Neural cell (in vitro differentiated cells): ENCODE measurements at regions not wholly inside any gene's neighbourhood (a gene's known extent, or its start where the extent isn't known, plus 50 kb on each side); places are given as distances from the start of the nearest gene placed in this dataset.

Experiments used
- H2AFZ ChIP-seq: fragments of 200-600, 300-800 bp; sonication (generic), shearing (Covaris generic); 2 replicates; pipeline ENCODE4 v1.6.0; 2014; ENCODE audit warnings: low read depth, mild to moderate bottlenecking, antibody characterized with exemption, low read length, moderate library complexity
- H3F3A ChIP-seq: fragments of 200-600 bp; shearing (Covaris generic); 2 replicates; pipeline ENCODE4 v1.6.1; 2016; ENCODE audit warnings: mild to moderate bottlenecking, moderate library complexity, mixed read lengths, antibody characterized with exemption, low read length; ENCODE audit not compliant: insufficient read depth, poor library complexity, severe bottlenecking
- H3K27ac ChIP-seq: fragments of 200-600, 300-800 bp; sonication (generic), shearing (Covaris generic); 2 replicates; pipeline ENCODE4 v1.5.1; 2014; ENCODE audit warnings: mild to moderate bottlenecking, low read length, moderate library complexity
- H3K27me3 ChIP-seq: fragments of 300-800, 200-600 bp; sonication (generic), shearing (Covaris generic); 2 replicates; pipeline ENCODE4 v1.6.0; 2014; ENCODE audit warnings: mild to moderate bottlenecking, low read depth, low read length, moderate library complexity; ENCODE audit not compliant: insufficient read depth
- H3K36me3 ChIP-seq: fragments of 300-800, 200-600 bp; sonication (generic), shearing (Covaris generic); 2 replicates; pipeline ENCODE4 v1.5.1; 2014; ENCODE audit warnings: mild to moderate bottlenecking, antibody characterized with exemption, low read length, moderate library complexity; ENCODE audit not compliant: insufficient read depth
- H3K4me2 ChIP-seq: fragments of 300-800, 200-600 bp; sonication (generic), shearing (Covaris generic); 2 replicates; pipeline ENCODE4 v1.6.0; 2014; ENCODE audit warnings: mild to moderate bottlenecking, low read length
- H3K4me3 ChIP-seq: fragments of 300-800, 200-600 bp; sonication (generic), shearing (Covaris generic); 2 replicates; pipeline ENCODE4 v1.5.1; 2014; ENCODE audit warnings: mild to moderate bottlenecking, low read length, moderate library complexity
- H3K79me2 ChIP-seq: fragments of 200-600 bp; shearing (Covaris generic); replicated peaks from 2 replicates; pipeline ENCODE4 v1.6.0; 2014; ENCODE audit warnings: mild to moderate bottlenecking, low read length, moderate library complexity; ENCODE audit not compliant: insufficient read depth
- H3K9ac ChIP-seq: fragments of 300-800, 200-600 bp; sonication (generic), shearing (Covaris generic); 2 replicates; pipeline ENCODE4 v1.6.1; 2016; ENCODE audit warnings: mild to moderate bottlenecking, low read length, mixed read lengths
- H3K9me2 ChIP-seq: fragments of 200-600 bp; shearing (Covaris generic); 2 replicates; pipeline ENCODE4 v1.6.1; 2016; ENCODE audit warnings: mild to moderate bottlenecking, low read length, mixed read lengths; ENCODE audit not compliant: insufficient read depth
- H3K9me3 ChIP-seq: fragments of 200-600, 300-800 bp; sonication (generic), shearing (Covaris generic); 2 replicates; pipeline ENCODE4 v1.6.1; 2016; ENCODE audit warnings: mild to moderate bottlenecking, mixed run types, low read length, moderate library complexity, mixed read lengths
- H4K20me1 ChIP-seq: fragments of 200-600 bp; shearing (Covaris generic); 2 replicates; pipeline ENCODE4 v1.6.1; 2016; ENCODE audit warnings: mild to moderate bottlenecking, mixed run types; ENCODE audit not compliant: insufficient read depth
- EP300 ChIP-seq: fragments of 450-650 bp; conservative IDR thresholded peaks from 2 replicates; pipeline ENCODE4 v1.6.1; 2014; ENCODE audit warnings: antibody characterized with exemption, mild to moderate bottlenecking, moderate library complexity; ENCODE audit not compliant: poor library complexity, severe bottlenecking
- EZH2 ChIP-seq: fragments of 200-600, 300-800 bp; shearing (Covaris generic), sonication (generic); IDR thresholded peaks from 2 replicates; pipeline ENCODE4 v1.6.1; 2014; ENCODE audit warnings: antibody characterized with exemption, low read length, borderline replicate concordance, mild to moderate bottlenecking; ENCODE audit not compliant: insufficient read depth, poor library complexity, severe bottlenecking
- MXI1 ChIP-seq: fragments of 450-650 bp; conservative IDR thresholded peaks from 2 replicates; pipeline ENCODE4 v1.6.1; 2014; ENCODE audit warnings: antibody characterized with exemption, mild to moderate bottlenecking; ENCODE audit not compliant: poor library complexity, severe bottlenecking
- POLR2AphosphoS5 ChIP-seq: IDR thresholded peaks from 2 replicates; pipeline ENCODE4 v1.6.1; 2012
- RAD21 ChIP-seq: fragments of 450-650 bp; conservative IDR thresholded peaks from 2 replicates; pipeline ENCODE4 v1.6.1; 2014; ENCODE audit warnings: antibody characterized with exemption, mild to moderate bottlenecking, moderate library complexity
- SMC3 ChIP-seq: fragments of 450-650 bp; conservative IDR thresholded peaks from 2 replicates; pipeline ENCODE4 v1.6.1; 2014; ENCODE audit warnings: antibody characterized with exemption, mild to moderate bottlenecking, moderate library complexity; ENCODE audit not compliant: poor library complexity
- TAF1 ChIP-seq: IDR thresholded peaks from 2 replicates; pipeline ENCODE4 v1.6.1; 2012; ENCODE audit warnings: low read depth
- TF ChIP-seq, protein P1 (sequence below): IDR thresholded peaks from 2 replicates; pipeline ENCODE4 v1.6.1; 2012; ENCODE audit warnings: borderline replicate concordance
- TF ChIP-seq, protein P2 (sequence below): fragments of 450-650 bp; IDR thresholded peaks from 2 replicates; pipeline ENCODE4 v1.5.1; 2014; ENCODE audit warnings: antibody characterized with exemption, mild to moderate bottlenecking, moderate library complexity; ENCODE audit not compliant: poor library complexity, severe bottlenecking

DNA sequence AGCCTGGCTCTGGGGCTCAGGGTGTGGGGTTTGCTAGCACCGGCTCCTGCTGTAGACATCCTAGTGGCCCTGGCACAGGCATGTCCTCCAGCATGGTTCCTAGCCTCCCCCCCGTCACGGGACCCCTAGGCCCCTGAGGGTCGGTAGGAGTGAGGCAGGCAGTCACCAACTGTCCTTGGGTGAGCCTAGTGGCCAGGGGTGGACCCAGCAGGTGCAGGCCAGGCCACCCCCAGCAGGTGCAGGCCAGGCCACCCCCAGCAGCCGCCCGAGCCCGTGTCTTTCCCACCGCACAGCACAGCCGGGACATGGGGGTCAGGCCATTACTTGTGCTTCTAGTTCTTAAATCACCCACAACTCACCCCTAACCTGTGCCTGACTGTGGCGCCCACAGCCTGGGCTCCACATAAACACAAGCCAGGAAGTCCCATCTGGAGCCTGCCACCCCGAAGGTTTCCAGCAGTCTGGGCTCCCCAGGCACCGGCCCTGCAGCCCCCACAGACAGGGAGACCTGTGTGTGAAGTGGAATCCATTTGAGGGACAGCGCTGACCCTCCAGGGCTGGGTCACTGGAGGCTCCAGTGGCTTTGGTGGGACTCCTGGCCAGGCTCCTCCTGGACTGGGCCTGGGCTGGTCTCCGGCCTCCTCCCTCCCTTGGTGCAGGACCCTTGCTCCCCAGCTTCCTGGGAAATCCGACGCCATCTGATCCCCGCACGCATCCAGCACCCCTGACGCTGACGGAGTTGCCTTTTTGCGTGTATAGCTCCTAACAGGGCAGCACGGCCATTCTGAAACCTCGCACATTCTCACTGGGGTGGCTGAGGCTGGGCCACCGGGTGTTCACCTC lies 114.1 kb upstream of the LPCAT1 start:
- Histone ChIP-seq H3K4me2 (no peak overlapping the region), H3K9me2 (no peaks in the 10 kb centered on the region), H3F3A (peaks cover 2% of the 10 kb centered on the region), H2AFZ (no peak overlapping the region), H3K36me3 (no peaks in the 10 kb centered on the region), H3K9ac (no peak overlapping the region), H3K4me3 (no peak overlapping the region), H3K9me3 (no peaks in the 10 kb centered on the region), H3K27me3 (peaks cover 2% of the 10 kb centered on the region), H3K27ac (no peak overlapping the region), H4K20me1 (no peaks in the 10 kb centered on the region), H3K79me2 (no peaks in the 10 kb centered on the region)
- TF ChIP-seq, protein P1, sequence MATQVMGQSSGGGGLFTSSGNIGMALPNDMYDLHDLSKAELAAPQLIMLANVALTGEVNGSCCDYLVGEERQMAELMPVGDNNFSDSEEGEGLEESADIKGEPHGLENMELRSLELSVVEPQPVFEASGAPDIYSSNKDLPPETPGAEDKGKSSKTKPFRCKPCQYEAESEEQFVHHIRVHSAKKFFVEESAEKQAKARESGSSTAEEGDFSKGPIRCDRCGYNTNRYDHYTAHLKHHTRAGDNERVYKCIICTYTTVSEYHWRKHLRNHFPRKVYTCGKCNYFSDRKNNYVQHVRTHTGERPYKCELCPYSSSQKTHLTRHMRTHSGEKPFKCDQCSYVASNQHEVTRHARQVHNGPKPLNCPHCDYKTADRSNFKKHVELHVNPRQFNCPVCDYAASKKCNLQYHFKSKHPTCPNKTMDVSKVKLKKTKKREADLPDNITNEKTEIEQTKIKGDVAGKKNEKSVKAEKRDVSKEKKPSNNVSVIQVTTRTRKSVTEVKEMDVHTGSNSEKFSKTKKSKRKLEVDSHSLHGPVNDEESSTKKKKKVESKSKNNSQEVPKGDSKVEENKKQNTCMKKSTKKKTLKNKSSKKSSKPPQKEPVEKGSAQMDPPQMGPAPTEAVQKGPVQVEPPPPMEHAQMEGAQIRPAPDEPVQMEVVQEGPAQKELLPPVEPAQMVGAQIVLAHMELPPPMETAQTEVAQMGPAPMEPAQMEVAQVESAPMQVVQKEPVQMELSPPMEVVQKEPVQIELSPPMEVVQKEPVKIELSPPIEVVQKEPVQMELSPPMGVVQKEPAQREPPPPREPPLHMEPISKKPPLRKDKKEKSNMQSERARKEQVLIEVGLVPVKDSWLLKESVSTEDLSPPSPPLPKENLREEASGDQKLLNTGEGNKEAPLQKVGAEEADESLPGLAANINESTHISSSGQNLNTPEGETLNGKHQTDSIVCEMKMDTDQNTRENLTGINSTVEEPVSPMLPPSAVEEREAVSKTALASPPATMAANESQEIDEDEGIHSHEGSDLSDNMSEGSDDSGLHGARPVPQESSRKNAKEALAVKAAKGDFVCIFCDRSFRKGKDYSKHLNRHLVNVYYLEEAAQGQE, result no peak
- TF ChIP-seq SMC3 (no peak), EZH2 (no peak), MXI1 (no peak), RAD21 (no peak), POLR2AphosphoS5 (no peak), EP300 (no peak), TAF1 (no peak)
- TF ChIP-seq, protein P2, sequence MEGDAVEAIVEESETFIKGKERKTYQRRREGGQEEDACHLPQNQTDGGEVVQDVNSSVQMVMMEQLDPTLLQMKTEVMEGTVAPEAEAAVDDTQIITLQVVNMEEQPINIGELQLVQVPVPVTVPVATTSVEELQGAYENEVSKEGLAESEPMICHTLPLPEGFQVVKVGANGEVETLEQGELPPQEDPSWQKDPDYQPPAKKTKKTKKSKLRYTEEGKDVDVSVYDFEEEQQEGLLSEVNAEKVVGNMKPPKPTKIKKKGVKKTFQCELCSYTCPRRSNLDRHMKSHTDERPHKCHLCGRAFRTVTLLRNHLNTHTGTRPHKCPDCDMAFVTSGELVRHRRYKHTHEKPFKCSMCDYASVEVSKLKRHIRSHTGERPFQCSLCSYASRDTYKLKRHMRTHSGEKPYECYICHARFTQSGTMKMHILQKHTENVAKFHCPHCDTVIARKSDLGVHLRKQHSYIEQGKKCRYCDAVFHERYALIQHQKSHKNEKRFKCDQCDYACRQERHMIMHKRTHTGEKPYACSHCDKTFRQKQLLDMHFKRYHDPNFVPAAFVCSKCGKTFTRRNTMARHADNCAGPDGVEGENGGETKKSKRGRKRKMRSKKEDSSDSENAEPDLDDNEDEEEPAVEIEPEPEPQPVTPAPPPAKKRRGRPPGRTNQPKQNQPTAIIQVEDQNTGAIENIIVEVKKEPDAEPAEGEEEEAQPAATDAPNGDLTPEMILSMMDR, result no peak

DNA sequence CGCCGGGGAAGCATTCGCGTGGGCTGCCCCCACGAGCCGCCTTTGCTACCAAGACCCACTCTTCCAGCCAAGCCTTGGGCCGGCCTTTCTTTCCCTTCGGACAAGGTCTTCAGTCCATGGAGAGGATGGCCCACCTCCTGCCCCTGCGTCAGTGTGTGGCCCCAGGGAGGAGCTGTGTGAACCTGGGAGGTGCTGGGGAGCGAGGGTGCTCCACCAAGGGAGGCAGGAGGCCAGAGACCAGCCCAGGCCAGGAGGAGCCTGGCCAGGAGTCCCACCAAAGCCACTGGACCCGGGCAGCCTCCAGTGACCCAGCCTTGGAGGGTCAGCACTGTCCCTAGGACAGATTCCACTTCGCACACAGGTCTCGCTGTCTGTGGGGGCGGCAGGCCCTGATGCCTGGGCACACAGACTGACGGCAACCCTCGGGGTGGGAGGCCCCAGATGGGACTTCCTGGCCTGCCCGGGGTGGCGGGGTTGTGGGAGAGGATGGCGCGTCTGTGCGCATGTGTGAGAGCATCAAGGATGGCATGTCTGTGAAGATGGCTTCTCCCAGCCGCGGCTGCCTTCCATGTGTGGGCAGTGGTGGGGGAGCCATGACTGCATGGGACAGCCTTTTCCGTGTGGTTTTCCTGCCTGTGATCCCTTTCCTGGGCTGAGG lies 113.3 kb upstream of the LPCAT1 start:
- Histone ChIP-seq H3K9me2 (no peaks in the 10 kb centered on the region), H3K4me2 (no peak overlapping the region), H4K20me1 (no peaks in the 10 kb centered on the region), H3F3A (peaks cover 2% of the 10 kb centered on the region), H2AFZ (no peak overlapping the region), H3K9me3 (no peaks in the 10 kb centered on the region), H3K27ac (no peak overlapping the region), H3K9ac (no peak overlapping the region), H3K36me3 (no peaks in the 10 kb centered on the region), H3K79me2 (no peaks in the 10 kb centered on the region), H3K4me3 (no peak overlapping the region), H3K27me3 (peaks cover 2% of the 10 kb centered on the region)
- TF ChIP-seq RAD21 (no peak), EZH2 (no peak), POLR2AphosphoS5 (no peak), TAF1 (no peak), SMC3 (no peak), EP300 (no peak), MXI1 (no peak)
- TF ChIP-seq, protein P1, result no peak
- TF ChIP-seq, protein P2, result no peak
